ENCODE measurements at regions not wholly inside any gene's neighbourhood (a gene's known extent, or its start where the extent isn't known, plus 50 kb on each side); places are given as distances from the start of the nearest gene placed in this dataset.

- no peaks in the 10 kb centered on the region for H3K9me1 ChIP-seq (ENCODE audit: insufficient read depth, low read length)
- no peak overlapping the region for H2AK9ac ChIP-seq (replicated peaks; ENCODE audit: low read depth, low read length, poor library complexity)
- intact Hi-C loops (cut with micrococcal nuclease): no loop called here
- no peaks in the 10 kb centered on the region for H3K4me1 ChIP-seq (ENCODE audit: control insufficient read depth, insufficient read depth, low read length)
- H3K9me3 ChIP-seq (ENCODE audit: control insufficient read depth, insufficient read depth, low read length): no peaks in the 10 kb centered on the region; the same call in 1 of the 2 replicates
- no peak overlapping the region for H2BK120ac ChIP-seq (ENCODE audit: low read depth, low read length)
- no peak overlapping the region for H4K8ac ChIP-seq (ENCODE audit: low read depth in 2 of 2, low read length in 2 of 2)
- BruUV-seq (replicated peaks): no TSS peak
- no peak overlapping the region for H2BK5ac ChIP-seq (ENCODE audit: low read depth, low read length, poor library complexity, severe bottlenecking)
- no peak overlapping the region for H3K23ac ChIP-seq (ENCODE audit: low read depth, low read length)
- H3K4me3 ChIP-seq (ENCODE audit: insufficient read depth, low read depth, low read length): no peak overlapping the region
- no peak overlapping the region for H2BK15ac ChIP-seq (ENCODE audit: low read depth, low read length)
- H3K4me2 ChIP-seq (ENCODE audit: low read depth, low read length): no peak overlapping the region
- H3K18ac ChIP-seq (ENCODE audit: low read depth, low read length): no peak overlapping the region
- H3K79me1 ChIP-seq (ENCODE audit: low read depth in 1 of 2, low read length in 2 of 2): no peaks in the 10 kb centered on the region
- no peak overlapping the region for H2AK5ac ChIP-seq (ENCODE audit: low read depth, low read length)
- no peaks in the 10 kb centered on the region for H4K20me1 ChIP-seq (ENCODE audit: insufficient read depth, low read length)
- CTCF ChIA-PET: no interaction called here
- dilution Hi-C loops (cut with HindIII; ENCODE audit: low sequenced_read_pairs, unreplicated experiment): no loop called here
- no peak overlapping the region for H3K27ac ChIP-seq (ENCODE audit: insufficient read depth, low read length)
- no peak overlapping the region for H3K9ac ChIP-seq (ENCODE audit: low read depth, low read length)
- no peak overlapping the region for H2BK20ac ChIP-seq (ENCODE audit: low read depth, low read length)
- no peaks in the 10 kb centered on the region for H3K36me3 ChIP-seq (ENCODE audit: control insufficient read depth, insufficient read depth, low read length)
- no peak overlapping the region for H4K91ac ChIP-seq (ENCODE audit: insufficient read depth, low read depth, low read length)
- no CpG with 5 or more reads among the region's 1 CpG for WGBS, 2 experiments (ENCODE audit: extremely low coverage in 2 of 2, insufficient read length in 1 of 2)
- no peak overlapping the region for H3K56ac ChIP-seq (ENCODE audit: extremely low read depth, insufficient read depth, low read length)
- no peak overlapping the region for H4K5ac ChIP-seq (ENCODE audit: low read depth, low read length)
- no peak for TF ChIP-seq POLR2A (IDR thresholded peaks at IDR 0.05; ENCODE audit: low read depth, low read length)
- no peak for TF ChIP-seq RAD21 (IDR thresholded peaks at IDR 0.05; ENCODE audit: low read length)
- TF ChIP-seq ELK1 (IDR thresholded peaks at IDR 0.05; ENCODE audit: borderline replicate concordance, low read depth, low read length): no peak
- TF ChIP-seq USF2 (IDR thresholded peaks at IDR 0.05; ENCODE audit: low read depth, low read length): no peak
- TF ChIP-seq CHD1 (IDR thresholded peaks at IDR 0.05; ENCODE audit: low read depth, low read length): no peak
- no peak for TF ChIP-seq CTCF (conservative IDR thresholded peaks at IDR 0.05; ENCODE audit: low read depth, low read length)
- no peak for TF ChIP-seq MXI1 (IDR thresholded peaks at IDR 0.05; ENCODE audit: borderline replicate concordance, low read depth, low read length)
- TF ChIP-seq CEBPB (IDR thresholded peaks at IDR 0.05; ENCODE audit: low read depth, low read length): no peak
- TF ChIP-seq FOS (IDR thresholded peaks at IDR 0.05; ENCODE audit: low read depth, low read length): no peak
- TF ChIP-seq NFE2L2 (IDR thresholded peaks at IDR 0.05; ENCODE audit: low read depth, low read length): no peak
- TF ChIP-seq RFX5 (IDR thresholded peaks at IDR 0.05; ENCODE audit: low read depth, low read length): no peak
- no peak for TF ChIP-seq SMC3 (IDR thresholded peaks at IDR 0.05; ENCODE audit: low read depth, low read length)
- no peak for TF ChIP-seq BHLHE40 (IDR thresholded peaks at IDR 0.05; ENCODE audit: low read depth, low read length)
- no peaks in the 10 kb centered on the region for H3K27me3 ChIP-seq (ENCODE audit: control insufficient read depth, insufficient read depth, low read length)
- no peak for DNase-seq
- H3K4ac ChIP-seq (ENCODE audit: low read depth, low read length): no peak overlapping the region
- no peak overlapping the region for H3K14ac ChIP-seq (replicated peaks; ENCODE audit: low read depth, low read length)
- in situ Hi-C loops (cut with MboI; ENCODE audit: low sequenced_read_pairs): no loop called here
- H2AFZ ChIP-seq (replicated peaks; ENCODE audit: low read length, poor library complexity): no peak overlapping the region
- ATAC-seq (ENCODE audit: low read depth): no peak
- POLR2A ChIA-PET (ENCODE audit: unreplicated experiment): no interaction called here
Observed at GRCh38 chr4:63430105-63430504, 979.1 kb downstream of the TECRL start.

All from IMR-90 (cell line).